ELF-1 (cell line): ENCODE measurements at regions not wholly inside any gene's neighbourhood (a gene's known extent, or its start where the extent isn't known, plus 50 kb on each side); places are given as distances from the start of the nearest gene placed in this dataset.
"Not testable (repeated sequence)": the region's sequence is repeated elsewhere in the genome, so short reads cannot be mapped to it uniquely, and the experiment has no call there.

Source experiments
- DNase-seq: peaks from one replicate; pipeline ENCODE4 v3.0.0-alpha.2; 2016; ENCODE audit warnings: low read depth, low spot score

DNA sequence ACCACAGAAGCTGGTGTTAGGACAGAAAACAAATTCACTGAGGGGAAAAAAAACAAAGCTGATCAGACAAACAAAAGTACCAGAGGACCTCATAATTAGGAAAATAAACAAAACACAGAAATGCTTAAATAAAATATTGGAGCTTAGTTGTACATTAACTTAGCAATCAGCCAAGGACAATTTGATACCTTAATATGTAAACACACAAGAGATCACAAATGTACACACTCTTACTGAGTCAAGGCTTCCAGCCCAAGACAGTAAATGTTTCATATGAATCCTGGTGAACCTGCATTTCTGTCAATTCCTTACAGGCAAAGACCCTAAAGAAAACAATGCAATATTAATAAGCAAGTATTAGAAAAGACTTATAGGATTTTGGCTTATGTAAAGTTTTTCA, 62.0 kb upstream of the SPTLC3 start:
- no peak for DNase-seq

DNA sequence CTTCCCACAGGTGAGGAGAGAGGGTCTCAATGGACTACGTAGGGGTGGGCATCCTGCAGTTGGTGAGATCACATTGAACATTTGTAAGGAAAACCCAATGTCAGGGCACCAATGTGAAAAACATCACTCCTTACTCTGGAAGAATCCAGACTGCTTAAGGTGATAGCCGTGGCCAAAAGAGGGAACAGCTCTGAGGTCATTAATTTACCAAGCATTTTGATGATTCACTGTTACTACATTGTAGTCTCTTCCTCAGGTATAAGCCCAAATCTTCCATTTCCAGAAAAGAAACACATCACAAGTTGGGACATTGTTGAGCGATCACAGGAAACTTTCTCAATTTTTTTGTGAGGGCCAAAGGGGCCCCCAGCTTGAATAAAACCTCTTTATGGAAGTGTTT, 61.1 kb upstream of the SPTLC3 start:
- DNase-seq: no peak

DNA sequence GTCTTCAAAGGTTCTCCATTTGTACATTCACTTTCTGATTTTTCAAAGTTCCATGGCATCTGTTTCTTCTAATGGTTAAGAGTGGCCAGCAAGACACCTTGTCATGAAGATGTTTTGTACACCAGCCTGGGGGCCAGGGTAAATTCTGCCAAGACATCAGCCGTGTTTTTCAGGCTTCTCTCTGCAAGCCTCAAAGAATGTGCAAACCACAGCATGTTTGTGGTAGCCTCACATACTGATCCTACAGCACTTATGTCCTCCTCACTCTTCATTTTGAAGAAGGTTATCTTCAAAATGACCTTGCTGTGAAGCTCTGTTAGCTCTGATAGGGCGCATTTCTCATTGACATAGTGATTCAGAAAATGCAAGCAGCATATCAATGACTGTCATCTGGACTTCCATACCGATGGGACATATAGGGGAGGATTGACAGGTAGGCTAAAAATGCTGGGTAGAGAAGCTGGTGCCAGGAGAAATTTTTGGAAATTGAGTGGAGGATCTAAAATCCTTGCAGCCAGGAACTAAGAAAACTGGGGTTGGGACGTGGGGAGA, 59.3 kb upstream of the SPTLC3 start:
- no peak for DNase-seq

DNA sequence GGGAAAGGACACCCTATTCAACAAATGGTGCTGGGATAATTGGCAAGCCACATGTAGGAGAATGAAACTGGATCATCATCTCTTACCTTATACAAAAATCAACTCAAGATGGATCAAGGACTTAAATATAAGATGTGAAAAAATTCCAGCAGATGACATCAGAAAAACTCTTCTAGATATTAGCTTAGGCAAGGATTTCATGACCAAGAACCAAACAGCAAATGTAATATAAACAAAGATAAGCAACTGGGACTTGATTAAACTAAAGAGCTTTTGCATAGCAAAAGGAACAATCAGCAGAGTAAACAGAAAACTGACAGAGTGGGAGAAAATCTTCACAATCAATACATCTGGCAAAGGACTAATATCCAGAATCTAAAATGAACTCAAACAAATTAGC, 54.5 kb upstream of the SPTLC3 start:
- DNase-seq: not testable (repeated sequence)

DNA sequence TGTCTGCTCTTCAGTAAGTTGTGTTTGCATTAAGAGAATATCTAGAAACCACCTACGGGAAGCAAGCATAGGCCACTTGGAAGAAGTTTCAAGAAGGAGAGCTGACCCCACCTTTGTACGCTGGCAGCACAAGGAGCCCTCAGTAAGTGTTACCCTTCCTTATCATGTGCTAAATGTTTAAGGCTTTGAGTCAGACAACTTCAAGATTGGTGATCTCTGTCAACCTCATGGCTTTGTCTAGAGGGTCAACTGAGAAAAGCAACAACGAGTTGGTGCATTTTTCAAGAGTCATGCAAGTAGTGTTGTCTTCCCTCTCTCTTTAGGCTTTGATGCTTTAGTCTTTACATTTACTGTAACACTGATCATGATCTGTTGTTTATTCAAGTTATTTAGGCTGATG, 53.2 kb upstream of the SPTLC3 start:
- DNase-seq: no peak

DNA sequence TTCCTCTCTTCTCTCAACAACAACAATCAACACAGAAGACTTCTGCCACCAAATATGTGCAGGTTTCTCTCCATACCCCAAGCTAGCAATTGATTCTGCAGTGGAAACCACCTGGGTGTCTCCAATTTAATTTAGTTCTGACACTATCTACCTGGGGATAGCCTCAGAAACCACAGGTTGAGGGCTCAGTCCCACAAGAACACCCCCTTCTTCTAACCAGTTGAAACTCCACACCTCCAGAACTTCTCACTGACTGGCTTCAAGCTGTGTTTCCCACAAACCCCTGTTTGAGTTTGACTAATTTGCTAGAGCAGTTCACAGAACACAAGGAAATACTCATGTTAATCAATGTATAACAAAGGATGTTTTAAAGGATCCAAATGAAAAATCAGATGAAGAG, 52.5 kb upstream of the SPTLC3 start:
- no peak for DNase-seq

DNA sequence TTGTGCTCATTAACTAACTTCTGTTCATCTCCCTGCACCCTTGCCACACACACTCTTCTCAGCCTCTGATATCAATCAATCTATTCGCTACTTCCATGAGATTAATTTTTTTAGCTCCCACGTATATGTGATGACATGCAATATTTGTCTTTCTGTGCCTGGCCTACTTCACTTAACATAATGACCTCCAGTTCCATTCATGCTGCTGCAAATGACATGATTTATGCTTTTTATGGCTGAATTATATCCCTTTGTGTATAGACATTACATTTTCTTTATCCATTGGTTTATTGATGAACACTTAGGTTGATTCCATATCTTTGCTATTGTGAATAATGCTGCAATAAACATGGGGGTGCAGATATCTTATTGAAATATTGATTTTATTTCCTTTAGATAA, 50.8 kb upstream of the SPTLC3 start:
- no peak for DNase-seq
